ENCODE measurements at regions not wholly inside any gene's neighbourhood (a gene's known extent, or its start where the extent isn't known, plus 50 kb on each side); places are given as distances from the start of the nearest gene placed in this dataset.

GRCh38 chr16:86751076-86752030 lies 173.0 kb downstream of the FOXL1 start:
- DNase-seq = no peak

GRCh38 chr16:86752582-86753175 lies 174.3 kb downstream of the FOXL1 start:
- no peak for DNase-seq

- DNase-seq = no peak
Observed at GRCh38 chr16:86753399-86753798, 175.1 kb downstream of the FOXL1 start.

DNA sequence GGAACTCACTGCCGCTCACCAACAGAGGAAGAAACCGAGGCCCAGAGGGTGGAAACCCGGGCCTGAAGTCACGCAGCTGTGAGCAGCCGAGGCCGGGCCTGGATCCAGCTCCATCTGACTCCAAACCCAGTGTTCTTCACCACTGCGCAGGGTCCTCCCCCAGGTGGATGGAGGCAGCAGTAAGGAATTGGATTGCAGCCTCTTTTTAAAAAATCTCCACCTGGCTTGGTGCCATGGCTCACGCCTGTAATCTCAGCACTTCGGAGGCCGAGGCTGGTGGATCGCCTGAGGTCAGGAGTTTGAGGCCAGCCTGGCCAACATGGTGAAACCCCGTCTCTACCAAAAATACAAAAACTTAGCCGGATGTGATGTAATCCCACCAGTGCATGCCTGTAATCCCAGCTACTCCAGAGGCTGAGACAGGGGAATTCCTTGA lies 177.2 kb downstream of the FOXL1 start:
- DNase-seq = no peak

- DNase-seq = no peak
Observed at GRCh38 chr16:86756882-86757703, 178.7 kb downstream of the FOXL1 start.

DNA sequence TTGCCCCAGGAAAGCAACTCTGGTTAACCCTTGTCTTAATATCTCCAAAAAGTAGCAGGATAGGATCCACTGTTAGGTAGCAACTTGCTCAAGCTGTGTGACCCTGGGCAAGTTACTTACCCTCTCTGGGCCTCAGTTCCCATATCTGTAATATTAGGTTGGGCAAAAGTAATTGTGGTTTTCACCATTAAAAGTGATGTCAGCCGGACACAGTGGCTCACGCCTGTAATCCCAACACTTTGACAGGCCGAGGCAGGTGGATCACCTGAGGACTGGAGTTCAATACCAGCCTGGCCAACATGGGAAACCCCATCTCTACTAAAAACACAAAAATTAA lies 179.3 kb downstream of the FOXL1 start:
- no peak for DNase-seq

- no peak for DNase-seq
Observed at GRCh38 chr16:86758932-86759331, 180.6 kb downstream of the FOXL1 start.

- peak; percentile 24 for DNase-seq
Observed at GRCh38 chr16:86761111-86762031, 183.0 kb downstream of the FOXL1 start.

GRCh38 chr16:86762095-86762494 lies 183.7 kb downstream of the FOXL1 start:
- DNase-seq = no peak

DNA sequence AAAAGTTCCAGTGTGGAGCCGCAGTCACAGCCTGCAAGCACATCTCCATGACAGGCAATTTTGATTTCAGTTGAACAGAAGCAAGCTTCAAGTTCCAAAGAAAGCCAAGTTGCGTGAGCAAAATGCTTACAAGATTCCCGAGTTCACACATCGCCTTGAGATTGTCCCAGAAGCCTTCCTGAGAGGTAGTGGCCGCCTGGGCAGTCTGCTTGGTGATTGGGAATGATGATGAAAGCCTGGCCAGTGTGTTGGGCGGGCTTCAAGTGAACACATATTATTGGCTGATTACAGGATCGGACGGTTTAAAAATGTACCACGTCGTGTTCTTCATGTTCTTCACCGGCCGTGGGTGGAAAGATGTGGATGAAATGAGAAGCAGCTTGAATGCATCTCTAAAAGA lies 185.5 kb downstream of the FOXL1 start:
- DNase-seq = no peak

- DNase-seq = no peak
Observed at GRCh38 chr16:86764551-86764950, 186.2 kb downstream of the FOXL1 start.

DNA sequence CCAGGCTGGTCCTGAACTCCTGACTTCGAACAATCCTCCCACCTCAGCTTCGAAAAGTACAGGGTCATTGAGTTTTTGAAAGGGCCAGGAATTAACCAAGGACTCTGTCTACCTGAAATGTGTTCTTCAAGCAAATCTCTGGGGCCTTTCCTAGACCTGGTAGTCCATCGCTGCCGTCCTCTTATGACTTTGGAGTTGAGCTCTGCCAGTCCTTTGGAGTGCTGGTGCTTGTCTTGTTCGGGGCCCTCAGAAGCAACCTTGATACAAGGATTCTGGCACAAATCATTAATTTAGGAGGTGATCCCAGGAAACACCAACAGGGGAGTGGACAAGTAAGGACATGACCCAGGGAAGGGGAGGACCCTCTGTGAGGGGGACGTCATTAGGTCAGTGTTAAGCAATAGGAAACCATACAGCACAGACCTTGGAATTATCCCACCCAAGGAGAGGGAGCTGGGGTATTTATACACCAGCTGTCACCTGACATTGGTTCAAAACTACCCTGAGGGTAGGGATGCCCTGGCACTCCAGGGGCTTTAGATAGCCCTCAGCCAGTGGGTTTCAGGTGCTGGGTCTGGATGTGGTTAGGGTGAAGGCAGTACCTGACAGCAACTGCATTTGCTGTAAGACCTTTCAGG lies 187.2 kb downstream of the FOXL1 start:
- no peak for DNase-seq

DNA sequence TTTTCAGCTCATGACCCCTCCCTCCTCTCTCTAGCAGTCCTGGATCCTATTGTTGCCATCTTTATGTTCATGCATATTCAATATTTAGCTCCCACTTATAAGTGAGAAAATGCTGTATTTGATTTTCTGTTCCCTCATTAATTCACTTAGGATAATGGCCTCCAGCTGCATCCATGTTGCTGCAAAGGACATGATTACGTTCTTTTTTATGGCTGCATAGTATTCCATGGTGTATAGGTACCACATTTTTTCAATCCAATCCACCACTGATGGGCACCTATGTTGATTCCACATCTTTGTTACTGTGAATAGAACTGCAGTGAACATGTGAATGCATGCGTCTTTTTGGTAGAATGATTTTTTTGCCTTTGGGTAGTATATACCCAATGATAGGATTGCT lies 188.4 kb downstream of the FOXL1 start:
- DNase-seq = no peak

- no peak for DNase-seq
Observed at GRCh38 chr16:86768228-86768791, 190.0 kb downstream of the FOXL1 start.

DNA sequence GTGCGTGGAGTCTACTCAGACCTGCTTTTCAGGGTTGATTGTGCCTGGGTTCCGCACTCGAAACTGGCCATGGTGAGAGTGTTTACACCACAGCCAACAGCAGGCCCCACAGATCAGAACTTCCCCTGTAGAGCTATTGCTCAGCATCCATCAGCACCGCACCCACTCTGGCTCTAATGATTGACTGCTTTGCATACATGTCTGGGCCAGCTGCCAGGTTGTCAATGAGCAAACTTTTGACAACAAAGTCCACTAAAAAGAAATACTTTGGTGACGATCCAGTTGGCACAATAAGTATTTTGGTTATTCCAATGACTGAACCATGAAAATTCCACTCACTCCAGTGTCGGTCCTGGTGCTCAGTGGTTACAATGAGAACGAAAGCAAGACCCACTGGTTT lies 190.7 kb downstream of the FOXL1 start:
- no peak for DNase-seq

GRCh38 chr16:86771506-86772460 lies 193.4 kb downstream of the FOXL1 start:
- no peak for DNase-seq

GRCh38 chr16:86772671-86773353 lies 194.5 kb downstream of the FOXL1 start:
- no peak for DNase-seq

DNA sequence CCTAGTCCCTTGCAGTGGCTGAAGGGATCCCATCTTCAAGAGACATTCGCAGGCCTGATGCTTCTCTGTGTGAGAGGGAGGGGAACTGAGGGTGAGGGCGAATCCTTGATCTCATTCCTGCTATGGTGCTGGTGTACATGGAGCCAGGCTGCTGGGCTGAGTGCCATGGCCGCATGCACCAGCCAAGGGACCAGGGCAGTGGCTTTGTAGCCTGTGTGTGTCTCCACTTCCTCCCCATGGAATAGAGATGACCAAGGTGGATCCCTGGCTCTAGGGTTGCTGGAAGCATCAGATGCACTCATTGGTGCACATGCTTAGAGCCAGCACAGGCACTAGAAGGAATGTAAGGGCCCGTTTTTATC lies 195.0 kb downstream of the FOXL1 start:
- DNase-seq = no peak

GRCh38 chr16:86774931-86775330 lies 196.6 kb downstream of the FOXL1 start:
- no peak for DNase-seq

DNA sequence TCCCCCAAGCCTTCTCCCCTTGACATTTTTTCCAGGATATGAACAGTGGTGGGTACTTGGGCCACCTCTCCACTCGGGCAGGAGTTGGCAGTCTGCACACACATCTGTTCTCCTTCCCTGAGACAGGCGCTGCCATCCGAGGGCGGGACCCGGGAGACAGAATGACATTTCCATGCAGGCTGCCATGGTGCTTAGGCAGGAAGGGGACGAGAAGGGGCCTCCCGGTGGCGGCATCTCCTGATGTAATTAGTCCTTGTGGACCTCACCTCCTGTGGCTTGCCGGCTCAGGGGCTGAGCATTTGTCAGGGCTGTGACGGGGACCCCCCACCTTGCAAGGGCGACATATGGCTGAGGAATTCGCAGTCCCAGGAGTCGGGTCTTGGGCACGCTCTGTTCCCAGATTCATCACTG lies 197.2 kb downstream of the FOXL1 start:
- no peak for DNase-seq
